GM19043 (cell line): ENCODE measurements at regions not wholly inside any gene's neighbourhood (a gene's known extent, or its start where the extent isn't known, plus 50 kb on each side); places are given as distances from the start of the nearest gene placed in this dataset.

Experiments used
- ATAC-seq: cut with Tn5 transposase; IDR thresholded peaks from one replicate; pipeline ENCODE4 v1.9.1; 2021; ENCODE audit warnings: low read depth; ENCODE audit not compliant: unreplicated experiment

DNA sequence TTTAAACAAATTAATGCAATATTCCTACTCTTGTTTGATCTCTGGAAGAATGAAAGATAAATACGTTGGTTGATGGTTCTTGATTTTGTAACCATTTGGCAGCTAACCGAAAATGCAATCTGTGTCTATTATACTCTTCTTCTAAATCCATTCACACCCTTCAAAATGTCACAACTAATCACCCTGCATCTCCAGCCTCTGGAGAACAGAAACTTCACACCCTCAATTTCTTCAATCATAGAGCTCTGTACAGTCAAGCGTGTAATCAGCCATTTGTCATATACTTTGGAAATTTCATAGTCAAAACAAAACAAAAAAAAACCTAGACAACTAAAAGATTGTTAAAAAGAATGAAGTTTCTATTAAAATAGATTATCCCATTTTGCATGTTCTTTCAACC lies 1482.3 kb upstream of the LRRTM1 start:
- no peak for ATAC-seq

- ATAC-seq = no peak
Observed at GRCh38 chr2:81767187-81767912, 1462.8 kb upstream of the LRRTM1 start.

GRCh38 chr2:81747481-81748070 lies 1443.0 kb upstream of the LRRTM1 start:
- ATAC-seq = no peak

DNA sequence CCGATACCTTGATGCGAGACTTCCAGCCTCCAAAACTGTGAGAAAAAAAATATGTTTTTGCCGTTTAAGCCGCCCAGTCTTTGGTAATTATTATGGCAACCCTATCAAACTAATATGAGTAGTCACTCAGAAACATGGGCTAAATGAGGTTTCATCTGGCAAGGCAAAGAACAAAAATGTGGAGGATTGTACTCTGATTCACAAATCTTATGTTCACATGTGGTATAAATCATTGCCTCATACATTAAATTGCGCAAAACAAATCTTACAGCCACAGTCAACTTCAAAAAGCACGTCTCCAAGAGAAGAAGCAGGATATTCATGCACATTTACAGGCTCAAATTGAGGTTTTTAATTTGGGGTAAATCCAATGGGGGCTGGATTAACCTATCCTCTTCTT lies 1435.4 kb upstream of the LRRTM1 start:
- ATAC-seq = no peak

GRCh38 chr2:81734981-81735380 lies 1430.4 kb upstream of the LRRTM1 start:
- ATAC-seq = no peak

DNA sequence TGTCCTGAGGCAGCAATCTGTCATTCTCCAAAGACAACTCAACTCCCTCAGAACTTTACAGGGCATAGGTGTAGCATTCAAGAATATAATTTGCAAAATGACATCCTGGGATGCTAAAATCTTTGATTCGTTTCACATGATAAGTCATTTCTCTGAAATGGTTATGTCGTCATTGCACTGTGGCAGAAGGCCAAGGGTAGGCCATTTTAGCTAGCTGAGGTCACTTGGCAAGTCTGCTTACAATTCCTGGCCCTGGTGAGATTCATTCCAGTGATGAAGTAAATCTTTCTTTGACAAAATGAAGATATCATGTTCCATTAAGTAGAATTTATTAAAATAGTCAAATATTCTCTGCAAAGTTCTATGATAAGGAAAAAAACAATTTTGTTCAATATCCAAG lies 1410.3 kb upstream of the LRRTM1 start:
- ATAC-seq = no peak

GRCh38 chr2:81706856-81707255 lies 1402.3 kb upstream of the LRRTM1 start:
- ATAC-seq = no peak

DNA sequence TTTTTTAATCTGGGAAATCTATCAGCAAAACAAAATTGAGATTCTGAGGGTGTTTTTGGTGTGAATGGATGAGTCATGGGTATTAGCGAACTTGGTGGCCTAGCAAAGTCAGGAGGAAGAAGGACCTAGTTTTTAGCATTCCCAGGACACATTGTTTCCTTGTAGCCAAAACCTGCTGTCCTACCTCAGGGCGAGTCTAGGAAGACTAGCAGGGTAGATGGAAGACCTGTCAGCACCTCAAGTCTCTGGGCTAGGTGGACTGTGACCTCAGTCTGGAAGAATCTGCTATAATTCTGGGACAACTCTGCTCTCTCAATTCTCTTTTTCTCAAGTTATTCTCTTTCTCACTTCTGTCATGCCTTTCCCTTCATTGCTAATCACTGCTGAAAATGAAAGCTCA lies 1399.3 kb upstream of the LRRTM1 start:
- no peak for ATAC-seq

DNA sequence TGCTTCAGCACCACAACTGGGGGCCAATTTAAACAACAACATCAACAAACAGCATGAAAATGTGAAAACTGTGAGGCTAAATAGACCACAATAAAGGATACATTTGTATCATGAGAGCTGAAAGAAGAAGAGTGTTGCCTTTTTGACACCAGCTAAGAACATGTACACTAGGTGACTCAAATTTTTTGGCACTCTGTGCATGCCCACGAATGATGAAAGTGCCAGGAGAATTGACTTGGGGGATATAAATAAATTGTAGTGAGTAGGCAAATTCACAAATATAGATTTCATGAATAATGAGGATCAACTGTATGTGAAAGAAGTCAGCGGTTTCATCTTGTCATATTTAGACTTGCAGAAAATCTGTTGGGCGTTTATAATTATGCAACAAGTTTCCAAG lies 1388.0 kb upstream of the LRRTM1 start:
- no peak for ATAC-seq

DNA sequence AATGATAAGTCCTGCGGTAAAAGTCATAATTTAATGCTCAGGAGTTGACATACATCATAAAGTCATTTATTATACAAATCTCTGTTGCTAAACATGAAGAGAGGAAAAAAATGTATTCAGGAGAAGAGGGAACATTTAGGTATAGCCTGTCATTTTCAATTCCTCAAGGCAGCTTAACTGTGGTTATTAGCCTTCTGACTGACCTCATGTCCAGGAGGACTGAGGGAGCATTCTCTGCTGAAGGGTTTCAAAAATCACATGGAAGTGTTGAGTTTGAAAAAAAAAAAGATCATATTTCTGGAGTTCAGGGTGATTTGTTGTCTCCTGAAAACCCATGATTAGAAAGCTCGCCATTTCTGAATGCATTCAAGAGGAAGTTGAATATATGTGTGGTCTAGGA lies 1371.1 kb upstream of the LRRTM1 start:
- ATAC-seq = no peak

DNA sequence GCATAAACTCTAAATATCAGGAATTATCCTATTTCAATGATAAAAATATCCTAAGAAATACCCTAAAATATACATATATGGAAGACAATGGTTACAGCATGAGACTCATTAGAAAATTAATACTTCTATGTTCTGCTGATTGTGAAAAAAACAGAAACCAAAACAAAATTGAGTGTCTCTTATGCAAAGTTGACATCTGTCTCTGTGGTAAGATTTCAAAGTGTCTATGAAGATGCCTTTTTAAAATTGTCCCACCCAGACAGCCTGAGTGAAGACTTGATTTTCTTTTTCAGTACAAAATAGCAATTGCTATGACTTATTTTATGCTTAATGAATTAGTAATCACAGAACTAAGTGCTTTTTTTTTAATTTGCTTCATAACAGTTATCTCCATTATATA lies 1368.4 kb upstream of the LRRTM1 start:
- no peak for ATAC-seq

DNA sequence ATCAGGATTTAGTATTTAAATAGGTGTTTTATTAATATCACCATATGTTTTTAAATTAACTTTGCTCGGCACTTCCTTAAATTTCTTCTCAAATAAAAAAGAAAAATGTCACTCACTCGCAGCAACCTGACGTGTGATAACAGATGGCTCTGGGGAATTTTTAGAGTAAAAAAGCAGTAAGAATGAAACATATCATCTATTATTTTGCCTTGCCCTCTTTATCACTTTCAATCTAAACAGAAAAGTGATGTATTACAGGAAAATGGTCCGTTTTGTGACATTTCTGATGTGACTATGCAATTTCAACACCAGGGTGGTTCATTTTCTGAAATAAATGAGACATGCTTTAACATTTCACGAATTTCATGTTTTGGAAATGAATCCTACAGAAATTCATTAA lies 1368.0 kb upstream of the LRRTM1 start:
- no peak for ATAC-seq

- no peak for ATAC-seq
Observed at GRCh38 chr2:81670885-81671284, 1366.3 kb upstream of the LRRTM1 start.

DNA sequence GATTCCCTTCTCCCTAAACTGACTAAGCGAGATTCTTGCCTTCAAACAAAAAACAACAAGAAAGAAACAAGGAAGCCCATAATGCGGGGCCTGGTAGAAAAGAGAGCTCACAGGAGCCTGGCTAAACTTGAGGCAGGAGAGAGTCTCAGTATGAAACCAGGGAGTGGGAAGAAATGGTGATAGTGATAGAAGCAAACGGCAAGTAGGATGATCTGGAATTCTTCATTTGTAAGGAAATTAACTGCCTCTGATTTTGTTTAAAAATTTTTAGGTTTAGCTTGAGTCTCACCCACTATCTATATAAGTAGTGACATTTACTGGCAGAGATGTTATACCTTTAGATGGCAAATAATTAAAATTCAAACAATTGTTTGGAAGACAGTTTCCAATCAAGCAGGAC lies 1356.5 kb upstream of the LRRTM1 start:
- no peak for ATAC-seq

DNA sequence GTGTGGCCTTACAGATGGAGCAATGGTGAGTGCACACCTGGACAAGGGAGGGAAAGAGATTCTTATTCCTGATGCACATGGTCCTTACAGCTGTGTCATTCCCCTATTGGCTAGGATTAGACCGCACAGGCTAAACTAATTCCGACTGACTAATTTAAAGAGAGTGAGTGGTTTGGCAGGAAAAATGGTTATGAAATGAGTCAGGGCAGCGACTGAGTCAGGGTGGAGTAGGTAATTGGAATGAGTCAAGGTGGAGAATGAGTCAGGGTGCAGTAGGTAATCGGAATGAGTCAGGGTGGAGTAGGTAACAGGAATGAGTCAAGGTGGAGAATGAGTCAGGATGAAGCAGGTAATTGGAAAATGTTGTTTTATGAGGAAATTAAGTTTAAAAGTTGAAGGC lies 1353.7 kb upstream of the LRRTM1 start:
- ATAC-seq = no peak

DNA sequence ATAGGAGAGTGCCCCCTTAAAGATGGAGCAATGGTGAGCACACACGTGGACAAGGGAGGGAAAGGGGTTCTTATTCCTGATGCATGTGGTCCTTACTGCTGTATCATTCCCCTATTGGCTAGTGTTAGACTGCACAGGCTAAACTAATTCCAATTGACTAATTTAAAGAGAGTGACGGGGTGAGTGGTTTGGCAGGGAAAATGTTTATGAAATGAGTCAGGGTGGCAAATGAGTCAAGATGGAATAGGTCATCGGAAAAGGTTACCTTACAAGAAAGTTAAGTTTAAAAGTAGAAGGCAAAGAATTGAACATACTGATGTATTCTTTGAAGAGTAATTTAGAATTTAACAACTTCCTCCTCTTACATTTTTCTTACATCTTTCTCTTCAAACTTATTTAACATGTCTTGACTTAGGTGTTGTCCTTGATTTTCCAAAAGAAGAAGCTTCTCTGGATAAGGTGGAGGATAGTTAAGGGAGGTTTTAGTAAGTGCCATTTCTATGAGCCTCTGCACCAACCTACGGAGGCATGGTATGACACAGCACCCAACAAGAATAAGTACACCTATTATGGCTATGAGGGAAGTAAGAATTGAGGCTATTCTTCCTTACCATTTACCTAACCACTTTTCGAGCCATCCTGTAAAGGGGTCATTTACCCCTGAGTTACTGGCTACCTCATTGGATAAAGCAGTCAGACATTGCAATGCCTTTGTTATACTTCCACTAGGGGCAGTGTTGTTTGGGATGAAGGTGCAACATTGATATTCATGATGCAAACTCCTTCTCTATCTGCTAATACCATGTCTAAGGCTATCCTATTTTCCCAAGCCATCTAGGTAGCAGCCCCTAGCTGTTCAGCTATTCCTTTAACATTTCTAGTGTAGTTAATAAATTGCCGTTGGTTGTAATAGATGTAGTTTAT lies 1345.8 kb upstream of the LRRTM1 start:
- no peak for ATAC-seq

DNA sequence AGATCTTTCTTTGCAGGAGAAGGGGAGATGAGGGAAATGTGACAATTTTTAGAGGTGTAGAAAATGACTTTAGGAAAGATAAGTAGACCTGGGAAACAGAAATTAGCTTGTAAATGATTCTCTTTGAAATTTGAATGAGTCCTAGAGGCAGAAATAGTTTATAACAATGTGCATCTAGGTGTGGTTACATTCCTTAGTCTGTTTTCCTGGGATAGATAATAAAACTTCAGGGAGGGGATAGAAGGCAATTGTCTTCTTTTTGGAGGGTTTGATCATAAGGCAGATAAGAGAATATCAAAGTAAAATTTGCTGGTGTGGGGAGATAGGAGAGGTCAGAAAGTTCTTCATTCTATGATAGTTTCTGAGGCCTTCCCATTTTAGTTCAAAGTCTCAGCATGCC lies 1344.3 kb upstream of the LRRTM1 start:
- no peak for ATAC-seq

DNA sequence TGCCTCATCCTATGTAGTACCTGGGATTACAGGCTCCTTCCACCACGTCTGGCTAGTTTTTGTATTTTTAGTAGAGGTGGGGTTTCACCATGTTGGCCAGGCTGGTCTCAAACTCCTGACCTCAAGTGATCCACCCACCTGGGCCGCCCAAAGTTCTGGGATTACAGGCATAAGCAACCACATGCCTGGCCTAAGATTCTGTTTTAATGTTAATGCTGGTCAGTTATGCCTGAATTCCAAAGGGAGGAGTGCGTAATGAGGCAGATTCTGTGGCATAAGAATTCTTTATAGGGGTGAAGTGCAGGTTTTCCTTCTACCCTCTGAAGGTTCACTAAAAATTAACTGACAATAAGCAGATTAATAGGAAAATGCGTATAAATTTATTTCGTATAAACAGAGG lies 1343.8 kb upstream of the LRRTM1 start:
- no peak for ATAC-seq

DNA sequence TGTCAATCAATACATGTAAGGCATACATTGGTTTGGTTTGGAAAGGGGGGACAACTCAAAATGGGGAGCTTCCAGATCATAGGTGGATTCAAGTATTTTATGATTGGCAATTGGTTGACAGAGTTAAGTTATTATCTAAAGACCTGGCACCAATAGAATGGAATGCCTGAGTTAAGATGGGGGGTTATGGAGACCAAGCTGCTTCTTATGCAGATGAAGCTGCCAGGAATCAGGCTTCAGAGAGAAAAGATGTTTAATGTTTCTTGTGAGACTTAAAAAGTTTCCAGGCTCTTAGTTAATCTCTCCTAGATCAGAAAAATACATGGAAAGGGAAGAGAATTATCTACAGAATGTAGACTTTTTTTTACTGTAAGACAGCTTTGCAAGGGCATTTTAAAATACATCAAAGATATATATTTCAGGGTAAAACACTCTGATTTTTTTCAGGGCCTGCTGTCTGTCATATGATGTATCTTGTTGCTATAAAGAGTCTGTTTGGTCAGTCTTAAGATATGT lies 1343.2 kb upstream of the LRRTM1 start:
- no peak for ATAC-seq

DNA sequence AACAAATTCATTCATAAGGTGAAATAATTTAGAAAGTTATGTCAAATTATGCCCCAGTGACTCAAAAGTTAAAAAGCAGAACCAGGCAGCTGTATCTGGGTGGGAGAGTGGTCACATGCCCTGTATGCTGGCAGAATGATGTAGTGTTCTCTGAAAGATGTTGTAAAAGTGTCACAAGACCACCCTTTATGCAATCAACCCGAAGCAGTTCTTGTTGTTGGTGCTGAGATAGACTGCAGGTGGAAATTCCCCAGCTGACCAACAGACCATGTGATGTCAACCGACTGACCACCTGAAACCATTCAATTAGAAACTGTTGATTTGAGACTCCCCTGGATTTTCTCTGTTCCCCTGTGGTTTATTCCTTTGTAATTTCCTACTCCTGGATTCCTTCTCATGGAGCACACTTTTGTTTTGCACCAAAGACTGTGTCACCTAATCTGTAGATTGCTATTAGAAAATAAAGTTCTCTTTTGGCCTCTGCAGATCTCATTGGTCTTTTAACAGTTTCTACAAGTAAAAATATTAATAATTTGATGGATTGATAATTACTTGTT lies 1341.3 kb upstream of the LRRTM1 start:
- no peak for ATAC-seq

DNA sequence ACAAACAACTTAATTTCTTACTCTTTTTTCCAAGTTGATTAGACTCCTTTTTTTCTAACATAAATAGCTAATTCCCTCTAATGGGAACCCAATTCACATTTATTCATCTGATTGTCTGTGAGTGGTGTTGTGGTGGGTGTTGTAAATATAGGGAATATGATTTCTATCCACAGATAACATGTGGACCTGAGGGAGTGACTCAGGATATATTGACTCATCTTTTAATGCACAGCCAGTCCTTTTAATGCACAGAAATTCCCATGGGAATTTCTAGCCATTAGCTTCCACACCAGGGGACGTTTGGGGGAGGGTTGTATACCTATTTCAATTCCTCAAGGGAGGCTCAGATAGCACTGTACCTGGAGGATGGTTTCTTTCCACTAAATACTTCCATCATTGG lies 1339.6 kb upstream of the LRRTM1 start:
- no peak for ATAC-seq
